GM19372 (cell line): ENCODE measurements at regions not wholly inside any gene's neighbourhood (a gene's known extent, or its start where the extent isn't known, plus 50 kb on each side); places are given as distances from the start of the nearest gene placed in this dataset.

ENCODE experiments used
- ATAC-seq: cut with Tn5 transposase; IDR thresholded peaks from one replicate; pipeline ENCODE4 v1.9.1; 2021; ENCODE audit warnings: mild to moderate bottlenecking, low read depth, moderate library complexity; ENCODE audit not compliant: unreplicated experiment

GRCh38 chr12:90173499-90174197, 465.0 kb upstream of the ATP2B1 start:
- ATAC-seq, result no peak

- ATAC-seq, result no peak
Measured at GRCh38 chr12:90172524-90172923, 463.9 kb upstream of the ATP2B1 start.

GRCh38 chr12:90170740-90171139, 462.1 kb upstream of the ATP2B1 start:
- ATAC-seq, result no peak

GRCh38 chr12:90167518-90168208, 459.0 kb upstream of the ATP2B1 start:
- no peak for ATAC-seq

GRCh38 chr12:90166671-90167070, 458.0 kb upstream of the ATP2B1 start:
- ATAC-seq, result no peak

GRCh38 chr12:90166012-90166411, 457.4 kb upstream of the ATP2B1 start:
- ATAC-seq, result no peak

- no peak for ATAC-seq
Measured at GRCh38 chr12:90163975-90164374, 455.3 kb upstream of the ATP2B1 start.

- no peak for ATAC-seq
Measured at GRCh38 chr12:90153827-90154226, 445.2 kb upstream of the ATP2B1 start.

- no peak for ATAC-seq
Measured at GRCh38 chr12:90152897-90153624, 444.4 kb upstream of the ATP2B1 start.

GRCh38 chr12:90151491-90152015, 442.9 kb upstream of the ATP2B1 start:
- no peak for ATAC-seq

GRCh38 chr12:90149453-90149852, 440.8 kb upstream of the ATP2B1 start:
- no peak for ATAC-seq

- ATAC-seq, result no peak
Measured at GRCh38 chr12:90129366-90130030, 420.9 kb upstream of the ATP2B1 start.

GRCh38 chr12:90128526-90128925, 419.9 kb upstream of the ATP2B1 start:
- no peak for ATAC-seq

GRCh38 chr12:90126125-90126524, 417.5 kb upstream of the ATP2B1 start:
- no peak for ATAC-seq

- no peak for ATAC-seq
Measured at GRCh38 chr12:90124914-90125313, 416.3 kb upstream of the ATP2B1 start.

- ATAC-seq, result no peak
Measured at GRCh38 chr12:90124289-90124688, 415.7 kb upstream of the ATP2B1 start.

- no peak for ATAC-seq
Measured at GRCh38 chr12:90122681-90123080, 414.0 kb upstream of the ATP2B1 start.

- no peak for ATAC-seq
Measured at GRCh38 chr12:90120627-90121026, 412.0 kb upstream of the ATP2B1 start.

GRCh38 chr12:90112666-90113065, 404.0 kb upstream of the ATP2B1 start:
- ATAC-seq, result no peak

- no peak for ATAC-seq
Measured at GRCh38 chr12:90111791-90112580, 403.3 kb upstream of the ATP2B1 start.
